Spinal cord (tissue), 9 donors: ENCODE measurements at regions not wholly inside any gene's neighbourhood (a gene's known extent, or its start where the extent isn't known, plus 50 kb on each side); places are given as distances from the start of the nearest gene placed in this dataset.
"Not testable (repeated sequence)": the region's sequence is repeated elsewhere in the genome, so short reads cannot be mapped to it uniquely, and the experiment has no call there.

Experiments
- DNase-seq, 6 donors: peaks; one replicate each; pipeline versions ENCODE4 v3.0.0 to v3.0.0-alpha.2; 2013 to 2015; ENCODE audit warnings: low spot score in 6 of 6, low read depth in 4 of 6
- H3K27ac ChIP-seq: one replicate; pipeline ENCODE4 v1.5.1; 2013; ENCODE audit warnings: low read depth, low read length, control low read depth
- H3K27me3 ChIP-seq: one replicate; pipeline ENCODE4 v1.6.1; 2013; ENCODE audit warnings: low read length; ENCODE audit not compliant: control insufficient read depth, insufficient read depth
- H3K36me3 ChIP-seq: one replicate; pipeline ENCODE4 v1.6.1; 2013; ENCODE audit warnings: low read length; ENCODE audit not compliant: control insufficient read depth, insufficient read depth
- H3K4me1 ChIP-seq: one replicate; pipeline ENCODE4 v1.6.1; 2013; ENCODE audit warnings: low read length; ENCODE audit not compliant: control insufficient read depth, insufficient read depth
- H3K4me3 ChIP-seq: one replicate; pipeline ENCODE4 v1.5.1; 2013; ENCODE audit warnings: low read depth, low read length, control low read depth
- H3K9me3 ChIP-seq: one replicate; pipeline ENCODE4 v1.6.1; 2013; ENCODE audit warnings: low read length; ENCODE audit not compliant: control insufficient read depth, insufficient read depth
- WGBS: methylation state at CpG from one replicate; pipeline ENCODE4 v1.1.5; 2013; ENCODE audit warnings: missing lambda C conversion rate; ENCODE audit not compliant: insufficient coverage; 5-methylcytosine and 5-hydroxymethylcytosine counted together
- donor health status: healthy.

DNA sequence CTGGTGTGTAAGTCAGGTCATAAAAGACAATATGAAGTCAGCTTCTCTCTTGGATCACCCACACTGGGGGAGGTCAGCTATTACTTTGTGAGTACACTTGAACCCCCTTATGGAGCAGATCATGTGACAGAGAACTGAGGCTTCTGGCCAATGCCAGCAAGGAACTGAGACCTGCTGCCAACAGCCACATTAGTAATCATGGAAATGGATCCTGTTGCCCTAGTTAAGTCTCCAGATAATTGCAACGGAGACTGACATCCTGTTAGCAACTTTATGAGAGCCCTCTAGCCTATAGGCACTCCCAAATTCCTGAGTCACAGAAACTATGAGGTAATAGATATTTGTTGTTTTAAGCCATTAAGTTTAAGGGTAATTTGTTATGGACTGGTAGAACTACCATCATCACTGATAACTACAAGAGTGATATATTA lies 110.4 kb upstream of the GMNC start:
- DNase-seq = no peak
- no CpG with 5 or more reads among the region's 1 CpG for WGBS
- Histone ChIP-seq H3K9me3 (no peaks in the 10 kb centered on the region), H3K36me3 (no peaks in the 10 kb centered on the region), H3K4me1 (no peaks in the 10 kb centered on the region), H3K4me3 (no peak overlapping the region), H3K27me3 (no peaks in the 10 kb centered on the region), H3K27ac (no peak overlapping the region)

DNA sequence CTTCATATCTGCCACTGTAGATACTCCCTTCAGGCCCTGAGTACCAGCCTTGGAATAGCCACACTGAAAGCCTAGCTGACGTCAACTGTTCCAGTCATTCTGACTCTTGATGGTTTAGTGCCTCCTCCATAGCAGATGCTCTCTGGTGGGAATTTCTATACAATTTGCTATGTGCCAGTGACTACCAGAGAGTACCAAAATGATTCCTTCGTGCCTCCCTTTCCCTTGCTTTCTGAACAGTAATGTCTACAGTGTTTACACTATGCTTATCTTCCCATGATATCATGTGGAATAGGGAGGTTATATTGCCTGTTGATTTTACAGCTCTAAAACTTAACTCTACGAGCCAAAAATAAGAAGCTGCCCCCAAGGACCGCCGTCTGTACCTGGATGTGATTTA lies 109.7 kb upstream of the GMNC start:
- H3K27ac ChIP-seq = no peak overlapping the region
- no peaks in the 10 kb centered on the region for H3K27me3 ChIP-seq
- 92% methylated on average over 1 of the region's 5 CpGs for WGBS
- H3K4me1 ChIP-seq = no peaks in the 10 kb centered on the region
- no peaks in the 10 kb centered on the region for H3K36me3 ChIP-seq
- DNase-seq = no peak
- no peaks in the 10 kb centered on the region for H3K9me3 ChIP-seq
- H3K4me3 ChIP-seq = no peak overlapping the region

DNA sequence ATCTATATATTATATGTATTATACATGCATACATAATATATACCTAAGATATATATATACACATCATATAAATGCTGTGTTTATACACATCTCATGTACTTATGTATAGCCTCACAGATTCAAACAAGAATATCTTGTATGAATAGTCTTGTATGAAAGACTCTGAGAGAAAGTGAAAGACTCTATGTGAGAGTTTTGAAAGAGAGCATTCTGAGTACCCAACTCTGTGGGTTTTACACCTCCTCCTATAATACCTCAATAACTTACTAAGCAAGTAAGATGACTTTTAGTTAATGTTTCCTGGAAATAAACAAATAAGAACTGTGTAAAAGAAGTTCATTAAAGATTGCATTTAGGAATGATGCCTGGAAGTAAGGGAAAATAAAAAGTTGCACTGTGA lies 108.1 kb upstream of the GMNC start:
- Histone ChIP-seq H3K36me3 (no peaks in the 10 kb centered on the region), H3K4me3 (no peak overlapping the region), H3K27ac (no peak overlapping the region), H3K27me3 (no peaks in the 10 kb centered on the region), H3K4me1 (no peaks in the 10 kb centered on the region), H3K9me3 (no peaks in the 10 kb centered on the region)
- no peak for DNase-seq

DNA sequence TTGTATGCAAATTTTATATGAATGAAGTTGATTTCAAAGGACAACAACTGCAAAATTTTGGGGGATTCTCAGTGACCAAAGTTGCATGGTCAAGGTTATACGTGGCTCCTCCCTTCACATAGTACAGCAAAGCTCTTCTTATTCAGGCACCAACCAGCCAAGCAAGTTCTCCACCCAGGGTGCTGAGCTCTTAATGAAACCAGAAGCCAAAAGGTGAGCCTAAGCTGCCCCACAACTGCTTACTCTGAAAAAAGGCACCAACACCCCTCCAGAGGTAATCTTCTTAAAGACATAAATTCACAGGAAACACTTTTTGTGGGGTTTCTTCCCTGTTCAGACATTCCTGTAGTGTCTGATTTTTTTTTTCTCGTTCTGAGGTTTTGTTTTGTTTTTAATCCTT lies 106.1 kb upstream of the GMNC start:
- WGBS = no CpG with 5 or more reads among the region's 2 CpGs
- Histone ChIP-seq H3K4me3 (no peak overlapping the region), H3K36me3 (no peaks in the 10 kb centered on the region), H3K4me1 (no peaks in the 10 kb centered on the region), H3K27ac (no peak overlapping the region), H3K9me3 (no peaks in the 10 kb centered on the region), H3K27me3 (no peaks in the 10 kb centered on the region)
- DNase-seq = no peak

DNA sequence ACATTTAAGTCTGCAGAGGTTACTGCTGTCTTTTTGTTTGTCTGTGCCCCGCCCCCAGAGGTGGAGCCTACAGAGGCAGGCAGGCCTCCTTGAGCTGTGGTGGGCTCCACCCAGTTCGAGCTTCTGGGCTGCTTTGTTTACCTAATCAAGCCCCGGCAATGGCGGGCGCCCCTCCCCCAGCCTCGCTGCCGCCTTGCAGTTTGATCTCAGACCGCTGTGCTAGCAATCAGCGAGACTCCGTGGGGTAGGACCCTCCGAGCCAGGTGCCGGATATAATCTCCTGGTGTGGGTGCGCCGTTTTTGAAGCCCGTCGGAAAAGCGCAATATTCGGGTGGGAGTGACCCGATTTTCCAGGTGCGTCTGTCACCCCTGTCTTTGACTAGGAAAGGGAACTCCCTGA lies 102.4 kb upstream of the GMNC start:
- WGBS = 77% methylated on average over 20 of the region's 20 CpGs
- H3K36me3 ChIP-seq, DNase-seq: not testable (repeated sequence)

DNA sequence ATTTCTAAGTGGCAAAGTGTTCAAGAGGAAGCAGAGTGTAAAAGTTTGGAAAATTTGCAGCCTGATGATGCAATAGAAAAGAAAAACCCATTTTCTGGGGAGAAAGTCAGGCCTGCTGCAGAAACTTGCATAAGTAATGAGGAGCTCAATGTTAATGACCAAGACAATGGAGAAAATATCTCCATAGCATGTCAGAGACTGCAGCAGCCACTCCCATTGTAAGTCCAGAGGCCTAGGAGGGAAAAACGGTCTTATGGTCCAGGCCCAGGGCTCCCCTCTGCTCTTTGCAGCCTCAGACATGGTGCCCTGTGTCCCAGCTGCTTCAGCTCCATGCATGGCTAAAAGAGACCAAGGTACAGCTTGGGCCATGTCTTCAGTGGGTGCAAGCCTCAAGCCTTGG lies 96.6 kb upstream of the GMNC start:
- H3K4me1 ChIP-seq = no peaks in the 10 kb centered on the region
- no peaks in the 10 kb centered on the region for H3K27me3 ChIP-seq
- DNase-seq = no peak
- H3K36me3 ChIP-seq = no peaks in the 10 kb centered on the region
- no peaks in the 10 kb centered on the region for H3K9me3 ChIP-seq
- no peak overlapping the region for H3K27ac ChIP-seq
- WGBS = 72% methylated on average over 1 of the region's 1 CpG
- no peak overlapping the region for H3K4me3 ChIP-seq

More for the DNA sequence above, 102.4 kb upstream of the GMNC start:
- not testable (repeated sequence) for H3K4me3 ChIP-seq, H3K4me1 ChIP-seq, H3K9me3 ChIP-seq, H3K27ac ChIP-seq, H3K27me3 ChIP-seq

DNA sequence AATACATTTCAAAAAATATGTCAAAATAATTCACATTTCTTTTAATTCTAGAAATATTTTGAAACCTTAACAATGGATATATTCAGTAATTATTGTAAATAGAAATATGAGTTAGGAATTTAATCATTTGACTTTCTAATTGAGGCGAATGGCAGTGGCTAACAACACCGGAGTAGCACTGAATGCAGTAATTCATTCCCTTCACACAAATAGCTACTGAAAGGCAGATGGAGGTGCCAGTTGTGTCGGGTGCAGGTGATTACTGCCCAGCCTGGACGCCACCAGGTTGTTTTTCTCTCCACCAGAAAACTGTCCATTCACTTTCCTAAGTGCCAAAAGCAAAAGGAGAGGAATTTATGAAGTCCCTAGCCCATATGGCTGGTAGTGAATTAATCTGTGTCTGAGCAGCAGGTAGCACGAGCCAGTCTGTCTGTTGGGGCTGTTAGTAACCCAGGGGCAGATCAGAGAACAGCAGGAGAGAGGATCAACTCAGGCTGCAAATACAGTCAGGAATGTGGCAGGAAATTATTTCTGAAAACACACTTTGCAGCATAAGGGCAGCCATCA lies 79.3 kb upstream of the GMNC start:
- Histone ChIP-seq H3K27me3 (no peaks in the 10 kb centered on the region), H3K9me3 (no peaks in the 10 kb centered on the region), H3K4me1 (no peaks in the 10 kb centered on the region), H3K27ac (no peak overlapping the region), H3K36me3 (no peaks in the 10 kb centered on the region), H3K4me3 (no peak overlapping the region)
- 13% methylated on average over 1 of the region's 5 CpGs for WGBS
- DNase-seq = peak in 2 of 6 donors; percentile 12 to 43

DNA sequence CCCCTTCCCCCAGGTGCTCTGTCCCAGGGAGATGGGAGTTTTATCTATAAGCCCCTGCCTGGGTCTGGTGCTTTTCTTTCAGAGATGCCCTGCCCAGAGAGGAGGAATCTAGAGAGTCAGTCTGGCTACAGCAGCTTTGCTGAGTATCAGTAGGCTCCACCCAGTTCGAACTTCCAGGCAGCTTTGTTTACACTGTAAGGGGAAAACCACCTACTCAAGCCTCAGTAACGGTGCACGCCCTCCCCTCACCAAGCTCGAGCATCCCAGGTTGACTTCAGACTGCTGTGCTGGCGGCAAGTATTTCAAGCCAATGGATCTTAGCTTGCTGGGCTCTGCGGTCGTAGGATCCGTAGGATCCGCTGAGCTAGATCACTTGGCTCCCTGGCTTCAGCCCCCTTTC lies 72.1 kb upstream of the GMNC start:
- WGBS = 69% methylated on average over 9 of the region's 9 CpGs
- not testable (repeated sequence) for H3K27me3 ChIP-seq, H3K4me3 ChIP-seq, H3K9me3 ChIP-seq, H3K36me3 ChIP-seq, DNase-seq, H3K4me1 ChIP-seq, H3K27ac ChIP-seq

DNA sequence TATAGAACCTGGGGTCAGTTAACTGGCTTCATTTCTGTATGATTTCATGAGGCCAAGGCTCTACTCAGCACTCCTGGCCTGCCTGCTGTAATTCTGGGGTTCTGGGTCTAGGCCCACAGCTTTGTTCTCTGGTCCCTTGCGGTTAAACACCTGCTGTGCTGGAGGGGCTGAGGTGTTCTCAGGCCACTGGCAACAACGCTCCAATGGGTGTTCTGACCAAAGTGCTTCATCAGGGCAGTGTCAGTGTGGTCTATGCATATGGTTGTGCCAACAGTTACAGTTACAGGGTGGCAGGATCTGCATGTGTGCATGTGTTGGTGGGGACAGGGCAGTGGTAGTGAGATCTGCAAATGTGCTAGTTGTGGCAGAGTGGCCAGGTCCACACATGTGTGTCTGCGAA lies 64.1 kb upstream of the GMNC start:
- Histone ChIP-seq H3K4me3 (no peak overlapping the region), H3K9me3 (no peaks in the 10 kb centered on the region), H3K4me1 (no peaks in the 10 kb centered on the region), H3K36me3 (no peaks in the 10 kb centered on the region), H3K27ac (no peak overlapping the region), H3K27me3 (no peaks in the 10 kb centered on the region)
- 84% methylated on average over 2 of the region's 3 CpGs for WGBS
- no peak for DNase-seq

DNA sequence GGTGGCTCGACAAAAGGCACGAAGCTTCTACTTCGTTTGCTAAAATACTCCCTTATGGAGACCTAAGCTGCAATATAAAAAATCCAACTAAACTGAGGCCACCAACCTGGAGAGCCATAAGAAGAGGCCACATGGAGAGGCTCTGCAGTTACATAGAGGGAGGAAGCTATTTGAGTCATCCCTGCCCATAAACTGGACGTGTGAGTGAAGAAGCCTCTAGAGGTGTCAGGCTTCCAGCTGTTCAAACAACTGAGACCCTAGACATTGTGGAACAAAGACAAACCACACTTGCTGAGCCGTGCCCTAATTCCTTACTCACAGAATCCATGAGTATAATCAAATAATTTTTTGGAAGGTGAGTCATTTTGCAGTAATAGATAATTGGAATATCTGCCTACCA lies 50.2 kb upstream of the GMNC start:
- Histone ChIP-seq H3K4me1 (no peaks in the 10 kb centered on the region), H3K36me3 (no peaks in the 10 kb centered on the region), H3K27ac (no peak overlapping the region), H3K9me3 (no peaks in the 10 kb centered on the region), H3K27me3 (no peaks in the 10 kb centered on the region), H3K4me3 (no peak overlapping the region)
- no CpG with 5 or more reads among the region's 5 CpGs for WGBS
- DNase-seq = no peak
